ENCODE measurements at regions not wholly inside any gene's neighbourhood (a gene's known extent, or its start where the extent isn't known, plus 50 kb on each side); places are given as distances from the start of the nearest gene placed in this dataset.

DNA sequence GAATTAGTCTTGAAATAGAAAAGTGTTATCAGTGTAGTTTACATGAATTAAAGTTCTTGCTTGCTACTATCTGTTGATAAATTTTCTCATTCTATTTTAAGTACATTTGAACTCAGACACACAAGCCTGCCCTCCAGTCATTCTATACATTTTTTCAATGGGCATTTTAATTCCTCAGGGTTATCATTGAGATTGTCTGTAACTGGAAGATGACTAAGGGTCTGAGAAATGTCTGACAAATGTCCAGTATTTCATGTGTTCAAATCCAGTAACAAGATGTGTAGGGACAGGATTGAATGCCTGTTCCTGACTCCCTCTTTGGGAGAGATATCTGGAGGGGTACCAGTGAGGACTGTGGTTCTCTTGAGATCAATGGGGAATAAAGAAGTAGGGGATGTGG lies 223.9 kb upstream of the ADAMTSL1 start:
- TF ChIP-seq, protein P1, sequence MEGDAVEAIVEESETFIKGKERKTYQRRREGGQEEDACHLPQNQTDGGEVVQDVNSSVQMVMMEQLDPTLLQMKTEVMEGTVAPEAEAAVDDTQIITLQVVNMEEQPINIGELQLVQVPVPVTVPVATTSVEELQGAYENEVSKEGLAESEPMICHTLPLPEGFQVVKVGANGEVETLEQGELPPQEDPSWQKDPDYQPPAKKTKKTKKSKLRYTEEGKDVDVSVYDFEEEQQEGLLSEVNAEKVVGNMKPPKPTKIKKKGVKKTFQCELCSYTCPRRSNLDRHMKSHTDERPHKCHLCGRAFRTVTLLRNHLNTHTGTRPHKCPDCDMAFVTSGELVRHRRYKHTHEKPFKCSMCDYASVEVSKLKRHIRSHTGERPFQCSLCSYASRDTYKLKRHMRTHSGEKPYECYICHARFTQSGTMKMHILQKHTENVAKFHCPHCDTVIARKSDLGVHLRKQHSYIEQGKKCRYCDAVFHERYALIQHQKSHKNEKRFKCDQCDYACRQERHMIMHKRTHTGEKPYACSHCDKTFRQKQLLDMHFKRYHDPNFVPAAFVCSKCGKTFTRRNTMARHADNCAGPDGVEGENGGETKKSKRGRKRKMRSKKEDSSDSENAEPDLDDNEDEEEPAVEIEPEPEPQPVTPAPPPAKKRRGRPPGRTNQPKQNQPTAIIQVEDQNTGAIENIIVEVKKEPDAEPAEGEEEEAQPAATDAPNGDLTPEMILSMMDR (IDR thresholded peaks at IDR 0.05; ENCODE audit: insufficient read depth, low read depth, low read length) = no peak
- no peak for TF ChIP-seq EZH2 (IDR thresholded peaks at IDR 0.05; ENCODE audit: insufficient read depth, low read length)

All from astrocyte (in vitro differentiated cells and primary cell).